Thyroid gland (tissue), 4 donors: ENCODE measurements at regions not wholly inside any gene's neighbourhood (a gene's known extent, or its start where the extent isn't known, plus 50 kb on each side); places are given as distances from the start of the nearest gene placed in this dataset.

Experiments
- DNase-seq, 2 donors: peaks; one replicate each; pipeline ENCODE4 v3.0.0-alpha.2; 2019
- H3K27ac ChIP-seq, 3 donors: fragments of 200-600 bp; sonication (generic); 1 replicate in 2 of 3; 2 replicates in 1 of 3; pipeline ENCODE4 v1.5.1; 2016 to 2019; ENCODE audit warnings: mild to moderate bottlenecking in 1 of 3, moderate library complexity in 1 of 3
- H3K27me3 ChIP-seq: fragments of 200-600 bp; sonication (generic); one replicate; pipeline ENCODE4 v1.5.1; 2019
- H3K36me3 ChIP-seq, 2 donors: fragments of 200-600 bp; sonication (generic); one replicate each; pipeline ENCODE4 v1.5.1; 2016 to 2019
- H3K4me1 ChIP-seq, 2 donors: fragments of 200-600 bp; sonication (generic); one replicate each; pipeline ENCODE4 v1.5.1; 2017 to 2019
- H3K4me3 ChIP-seq, 3 donors: fragments of 200-600 bp; sonication (generic); replicated peaks in 1 of 3; 1 replicate in 2 of 3; 2 replicates in 1 of 3; pipeline ENCODE4 v1.5.1; 2016; ENCODE audit warnings: mild to moderate bottlenecking in 1 of 3
- H3K9me3 ChIP-seq: fragments of 200-600 bp; sonication (generic); one replicate; pipeline ENCODE4 v1.5.1; 2017
- POLR2A ChIP-seq, 2 donors: fragments of 450-650 bp; IDR thresholded peaks; one replicate each; pipeline ENCODE4 v1.6.1; 2017; ENCODE audit warnings: antibody characterized with exemption in 2 of 2, mild to moderate bottlenecking in 2 of 2, moderate library complexity in 1 of 2
- WGBS, 2 donors: methylation state at CpG; one replicate each; pipeline ENCODE4 v1.1.5; 2017; 5-methylcytosine and 5-hydroxymethylcytosine counted together
- intact Hi-C: fragments of 100-400 bp; cut with DNase I; formaldehyde crosslinking; loops from one replicate; pipeline ENCODE4 v1.15.1; 2023
- TF ChIP-seq, protein P1 (sequence below), 6 experiments: fragments of 200-600 bp in 3 of 6; fragments of 450-650 bp in 3 of 6; sonication (generic) in 3 of 6; IDR thresholded peaks; one replicate each; pipeline ENCODE4 v1.5.1; 2016 to 2019; ENCODE audit warnings: antibody characterized with exemption in 6 of 6, mild to moderate bottlenecking in 2 of 6, inconsistent platforms in 1 of 6, moderate library complexity in 1 of 6

DNA sequence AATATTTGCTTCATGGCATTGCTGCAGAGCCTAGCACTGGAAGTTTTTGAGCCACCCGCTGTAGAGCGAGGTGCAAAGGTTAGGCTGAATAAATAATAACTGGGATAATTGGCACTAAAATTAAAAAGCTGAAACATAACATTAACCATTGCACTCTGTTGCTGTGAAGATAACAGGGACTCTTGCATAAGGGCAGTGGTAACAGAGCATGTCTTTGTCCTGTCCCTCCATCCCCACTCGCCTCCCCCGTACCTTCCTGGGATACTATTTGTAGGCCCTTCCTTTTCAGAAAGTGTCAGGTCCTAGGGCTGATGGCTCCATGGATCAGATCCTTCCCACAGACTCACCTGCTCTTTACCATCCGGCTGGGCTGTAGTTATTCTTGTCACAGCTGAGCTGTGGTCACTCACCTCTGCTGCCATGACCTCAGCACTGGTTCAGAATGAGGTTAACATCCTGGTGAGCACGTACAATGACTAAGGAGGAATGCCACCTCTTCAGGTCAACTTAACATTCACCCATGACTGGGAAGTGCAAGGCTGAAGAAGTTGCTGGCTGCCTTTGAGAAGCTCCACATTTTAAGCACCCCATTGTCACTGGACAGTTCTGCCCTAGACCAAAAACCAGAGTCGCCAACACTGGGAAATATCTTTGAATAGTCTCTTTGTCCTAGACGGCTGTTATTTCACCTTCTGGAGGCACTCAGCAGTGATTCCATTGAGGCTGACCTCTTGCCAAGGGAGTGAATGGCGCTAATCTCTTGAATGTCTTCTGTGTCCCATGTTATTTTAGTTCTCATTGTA is 103.2 kb upstream of the KIRREL3 start:
- intact Hi-C loops: no loop called here
- DNase-seq: no peak
- 72 to 83% methylated on average over 9 of the region's 9 CpGs for WGBS, 2 donors
- no peaks in the 10 kb centered on the region for H3K9me3 ChIP-seq
- no peaks in the 10 kb centered on the region for H3K27me3 ChIP-seq
- H3K36me3 ChIP-seq: no peaks in the 10 kb centered on the region
- H3K27ac ChIP-seq: no peak overlapping the region
- H3K4me1 ChIP-seq: no peaks in the 10 kb centered on the region
- no peak for TF ChIP-seq POLR2A (IDR thresholded peaks at IDR 0.05)
- no peak overlapping the region for H3K4me3 ChIP-seq

DNA sequence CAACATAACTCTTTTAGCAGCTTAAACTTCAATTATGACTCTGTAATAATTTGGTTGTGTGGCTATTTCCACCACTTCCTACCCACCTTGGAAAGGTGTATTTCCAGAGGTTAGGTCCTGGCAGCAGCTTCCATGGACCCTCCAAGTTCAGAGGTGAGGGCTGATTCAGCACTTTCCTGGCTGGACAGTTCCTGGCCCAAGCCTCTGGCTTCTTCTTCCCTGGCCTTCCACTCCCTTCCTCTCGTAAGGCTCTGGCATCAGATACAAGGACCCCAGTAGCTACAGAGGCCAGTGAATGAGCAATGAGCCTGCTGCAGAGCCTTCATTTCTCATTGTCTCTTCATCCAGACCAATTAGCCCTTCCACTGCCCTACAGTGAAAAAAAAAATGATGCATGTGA is 98.1 kb upstream of the KIRREL3 start:
- Histone ChIP-seq H3K4me1 (no peaks in the 10 kb centered on the region), H3K27ac (no peak overlapping the region), H3K4me3 (no peak overlapping the region), H3K9me3 (no peaks in the 10 kb centered on the region), H3K36me3 (no peaks in the 10 kb centered on the region), H3K27me3 (no peaks in the 10 kb centered on the region)
- no peak for TF ChIP-seq POLR2A (IDR thresholded peaks at IDR 0.05)
- TF ChIP-seq, protein P1, sequence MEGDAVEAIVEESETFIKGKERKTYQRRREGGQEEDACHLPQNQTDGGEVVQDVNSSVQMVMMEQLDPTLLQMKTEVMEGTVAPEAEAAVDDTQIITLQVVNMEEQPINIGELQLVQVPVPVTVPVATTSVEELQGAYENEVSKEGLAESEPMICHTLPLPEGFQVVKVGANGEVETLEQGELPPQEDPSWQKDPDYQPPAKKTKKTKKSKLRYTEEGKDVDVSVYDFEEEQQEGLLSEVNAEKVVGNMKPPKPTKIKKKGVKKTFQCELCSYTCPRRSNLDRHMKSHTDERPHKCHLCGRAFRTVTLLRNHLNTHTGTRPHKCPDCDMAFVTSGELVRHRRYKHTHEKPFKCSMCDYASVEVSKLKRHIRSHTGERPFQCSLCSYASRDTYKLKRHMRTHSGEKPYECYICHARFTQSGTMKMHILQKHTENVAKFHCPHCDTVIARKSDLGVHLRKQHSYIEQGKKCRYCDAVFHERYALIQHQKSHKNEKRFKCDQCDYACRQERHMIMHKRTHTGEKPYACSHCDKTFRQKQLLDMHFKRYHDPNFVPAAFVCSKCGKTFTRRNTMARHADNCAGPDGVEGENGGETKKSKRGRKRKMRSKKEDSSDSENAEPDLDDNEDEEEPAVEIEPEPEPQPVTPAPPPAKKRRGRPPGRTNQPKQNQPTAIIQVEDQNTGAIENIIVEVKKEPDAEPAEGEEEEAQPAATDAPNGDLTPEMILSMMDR (IDR thresholded peaks at IDR 0.05): no peak
- WGBS, 2 donors: 16 to 38% methylated on average over 1 of the region's 1 CpG
- no peak for DNase-seq
- intact Hi-C loops: no loop called here

DNA sequence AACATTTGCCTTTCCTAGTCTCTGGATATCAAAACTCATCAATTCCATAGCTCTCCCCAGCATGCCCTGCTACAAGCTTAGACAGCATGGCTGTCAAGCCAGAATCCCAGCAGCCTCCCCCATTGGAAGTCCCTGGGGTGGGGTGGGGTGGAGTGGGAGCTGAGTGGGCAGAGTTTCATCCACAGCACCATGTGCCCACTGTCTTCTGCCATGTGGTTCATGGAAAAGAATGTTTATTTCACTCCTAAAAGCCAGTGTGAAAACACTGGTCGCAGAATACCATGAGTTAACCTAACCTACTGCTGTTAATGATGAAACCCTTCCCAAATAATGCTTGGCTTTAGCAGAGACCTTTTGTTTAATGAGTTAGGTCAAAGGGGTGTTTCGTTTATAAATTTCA is 80.2 kb upstream of the KIRREL3 start:
- WGBS, 2 donors: 70 to 81% methylated on average over 2 of the region's 2 CpGs

DNA sequence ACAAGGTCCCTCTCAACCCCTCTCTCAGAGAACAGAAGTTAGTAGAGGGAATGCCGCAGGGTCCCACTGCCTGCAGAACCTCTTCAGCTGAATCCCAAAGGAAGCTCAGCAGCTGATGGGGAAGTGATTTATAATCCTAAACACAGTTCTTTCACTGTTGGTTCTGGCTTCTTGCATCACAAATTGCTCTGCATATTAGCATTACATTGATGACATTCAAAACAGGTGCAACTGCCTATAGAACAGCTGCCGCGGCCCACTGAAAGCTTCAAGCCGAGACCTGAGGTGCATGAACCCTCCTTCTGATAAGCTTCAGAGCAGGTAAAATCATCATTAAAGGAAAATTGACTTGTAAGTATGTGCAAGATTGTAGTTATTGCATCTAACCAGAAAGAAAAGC is 75.2 kb upstream of the KIRREL3 start:
- H3K4me1 ChIP-seq: no peaks in the 10 kb centered on the region
- intact Hi-C loops: no loop called here
- H3K27ac ChIP-seq: no peak overlapping the region
- H3K36me3 ChIP-seq: no peaks in the 10 kb centered on the region
- 88 to 94% methylated on average over 4 of the region's 4 CpGs for WGBS, 2 donors
- TF ChIP-seq, protein P1 (IDR thresholded peaks at IDR 0.05): no peak
- TF ChIP-seq POLR2A (IDR thresholded peaks at IDR 0.05): no peak
- no peaks in the 10 kb centered on the region for H3K27me3 ChIP-seq
- H3K9me3 ChIP-seq: no peaks in the 10 kb centered on the region
- H3K4me3 ChIP-seq: no peak overlapping the region
- no peak for DNase-seq

More for the DNA sequence above, 80.2 kb upstream of the KIRREL3 start:
- no peaks in the 10 kb centered on the region for H3K36me3 ChIP-seq
- no peaks in the 10 kb centered on the region for H3K27me3 ChIP-seq
- TF ChIP-seq, protein P1 (IDR thresholded peaks at IDR 0.05): no peak
- no peak for TF ChIP-seq POLR2A (IDR thresholded peaks at IDR 0.05)
- intact Hi-C loops: no loop called here
- H3K4me1 ChIP-seq: no peaks in the 10 kb centered on the region
- no peaks in the 10 kb centered on the region for H3K9me3 ChIP-seq
- DNase-seq: no peak
- H3K4me3 ChIP-seq: no peak overlapping the region
- H3K27ac ChIP-seq: no peak overlapping the region

DNA sequence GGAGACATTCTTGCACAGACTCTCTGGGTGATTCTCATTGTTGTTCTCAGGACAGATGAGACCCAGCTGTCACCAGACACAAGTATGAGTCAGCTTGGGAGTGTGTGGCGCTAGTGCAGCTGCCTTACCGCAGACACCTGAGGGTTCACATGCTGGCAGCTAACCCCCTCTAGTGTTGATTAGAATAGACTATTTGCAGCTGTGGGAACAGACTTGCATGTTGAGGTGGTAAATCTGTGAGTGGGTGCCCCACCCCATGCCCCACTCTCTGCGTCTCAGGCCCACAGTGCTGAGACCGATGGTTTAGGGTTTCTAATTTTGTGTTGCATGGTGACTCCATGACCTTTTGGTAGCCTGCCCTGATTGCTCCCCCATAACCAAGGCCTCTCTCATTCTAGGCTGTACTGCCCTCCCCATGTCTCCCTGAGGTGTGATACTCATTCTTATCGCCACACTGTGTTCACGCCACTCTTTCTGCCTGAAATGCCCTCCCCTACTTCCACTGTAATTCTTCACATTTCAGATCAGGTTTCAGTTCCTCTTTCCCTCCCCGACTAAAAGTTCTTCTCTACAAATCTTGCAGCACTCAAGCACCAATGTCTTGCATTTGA is 73.7 kb upstream of the KIRREL3 start:
- WGBS, 2 donors: 67 to 69% methylated on average over 7 of the region's 7 CpGs
- Histone ChIP-seq H3K9me3 (no peaks in the 10 kb centered on the region), H3K4me3 (no peak overlapping the region), H3K27ac (no peak overlapping the region), H3K27me3 (no peaks in the 10 kb centered on the region), H3K4me1 (no peaks in the 10 kb centered on the region), H3K36me3 (no peaks in the 10 kb centered on the region)
- intact Hi-C loops: no loop called here
- TF ChIP-seq, protein P1 (IDR thresholded peaks at IDR 0.05): no peak
- no peak for TF ChIP-seq POLR2A (IDR thresholded peaks at IDR 0.05)
- DNase-seq: no peak
